OCI-LY7 (cell line): ENCODE measurements at regions not wholly inside any gene's neighbourhood (a gene's known extent, or its start where the extent isn't known, plus 50 kb on each side); places are given as distances from the start of the nearest gene placed in this dataset.

Experiments used
- CTCF ChIP-seq: fragments of 200-600 bp; sonication (generic); conservative IDR thresholded peaks from 2 replicates; pipeline ENCODE4 v1.5.1; 2014; ENCODE audit warnings: mild to moderate bottlenecking, antibody characterized with exemption, low read length, moderate library complexity, mixed read lengths
- EZH2phosphoT487 ChIP-seq: fragments of 200-600 bp; sonication (generic); IDR thresholded peaks from 2 replicates; pipeline ENCODE4 v1.6.1; 2018; ENCODE audit warnings: low read depth, borderline replicate concordance, mild to moderate bottlenecking, mixed run types, antibody characterized with exemption, low read length, moderate library complexity, mixed read lengths

GRCh38 chr4:126735294-126736132, 897.2 kb upstream of the INTU start:
- no peak for TF ChIP-seq CTCF
- TF ChIP-seq EZH2phosphoT487, result no peak
